Stimulated activated naive B cell treated with anti-CD40 and anti-IgM and Interleukin-4, amounts not matched to agents 10 μg/mL and 1 μg/mL and 100 μg/mL, for 72 hours (primary cell): ENCODE measurements at regions not wholly inside any gene's neighbourhood (a gene's known extent, or its start where the extent isn't known, plus 50 kb on each side); places are given as distances from the start of the nearest gene placed in this dataset.

Experiments used
- ATAC-seq, 2 donors: fragments of 150-1000 bp; cut with Tn5 transposase; replicated peaks; 2 replicates each; pipeline ENCODE4 v1.10.0; 2021; ENCODE audit warnings: moderate library complexity in 1 of 2
- DNase-seq: peaks from one replicate; pipeline ENCODE4 v3.0.0; 2021
- H3K27ac Mint-ChIP-seq: one replicate; pipeline ENCODE4 v1.8.0; 2022; ENCODE audit warnings: mild to moderate bottlenecking, mixed read lengths
- H3K27me3 Mint-ChIP-seq, 2 donors: one replicate each; pipeline ENCODE4 v1.8.0; 2022; ENCODE audit warnings: mixed read lengths in 2 of 2
- H3K36me3 Mint-ChIP-seq, 2 donors: one replicate each; pipeline ENCODE4 v1.8.0; 2022; ENCODE audit warnings: mixed read lengths in 2 of 2, mild to moderate bottlenecking in 1 of 2
- H3K4me1 Mint-ChIP-seq, 2 donors: one replicate each; pipeline ENCODE4 v1.8.0; 2022; ENCODE audit warnings: mixed read lengths in 2 of 2, mild to moderate bottlenecking in 1 of 2
- H3K4me3 Mint-ChIP-seq, 2 donors: one replicate each; pipeline ENCODE4 v1.8.0; 2022; ENCODE audit warnings: mild to moderate bottlenecking in 2 of 2, mixed read lengths in 2 of 2, moderate library complexity in 1 of 2
- H3K9me3 Mint-ChIP-seq, 2 donors: one replicate each; pipeline ENCODE4 v1.8.0; 2022; ENCODE audit warnings: mixed read lengths in 2 of 2, mild to moderate bottlenecking in 1 of 2

DNA sequence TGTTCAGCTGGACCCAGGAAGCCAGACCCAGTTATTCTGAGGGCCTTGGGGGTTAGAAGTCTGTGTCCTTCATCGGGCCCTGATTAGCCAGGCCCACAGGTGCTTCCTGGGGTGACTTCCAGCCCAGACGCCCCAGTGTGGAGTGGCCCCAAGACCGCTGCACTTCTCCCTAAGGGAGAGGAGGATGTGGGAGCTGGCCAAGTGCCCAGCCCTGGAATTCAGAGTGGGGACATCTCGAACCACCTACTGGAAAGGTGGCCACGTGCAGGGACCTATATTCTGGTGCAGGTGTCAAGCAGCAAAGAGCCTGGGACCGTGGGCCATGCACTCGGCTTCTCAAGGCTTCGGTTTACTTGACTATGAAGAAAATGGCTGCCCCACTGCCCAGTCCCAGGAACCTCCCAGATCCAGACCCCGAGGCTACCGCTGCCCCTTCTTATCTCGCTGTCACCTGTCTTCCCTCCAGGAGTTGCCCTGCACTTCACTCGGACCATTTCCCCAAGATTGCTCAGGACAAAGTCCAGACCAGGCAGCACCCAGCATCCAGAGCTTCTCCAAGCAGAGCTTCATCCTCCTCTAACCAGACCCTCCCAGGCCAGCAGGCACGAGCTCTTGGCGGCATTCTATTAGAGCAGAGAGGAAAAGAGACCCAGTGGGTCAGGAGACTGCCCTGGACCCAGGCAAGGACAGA lies 142.8 kb upstream of the ID2 start:
- DNase-seq (no peak), ATAC-seq (no peak)
- H3K27ac Mint-ChIP-seq, result peak overlapping the region; percentile 73
- H3K4me1 Mint-ChIP-seq, result peaks cover 68 to 96% of the 10 kb centered on the region in 2 donors
- peaks cover 0 to 2% of the 10 kb centered on the region in 2 donors for H3K9me3 Mint-ChIP-seq
- H3K36me3 Mint-ChIP-seq, result peaks cover 4 to 5% of the 10 kb centered on the region in 2 donors
- peaks cover 21 to 48% of the 10 kb centered on the region in 2 donors for H3K27me3 Mint-ChIP-seq
- H3K4me3 Mint-ChIP-seq, result no peak overlapping the region

DNA sequence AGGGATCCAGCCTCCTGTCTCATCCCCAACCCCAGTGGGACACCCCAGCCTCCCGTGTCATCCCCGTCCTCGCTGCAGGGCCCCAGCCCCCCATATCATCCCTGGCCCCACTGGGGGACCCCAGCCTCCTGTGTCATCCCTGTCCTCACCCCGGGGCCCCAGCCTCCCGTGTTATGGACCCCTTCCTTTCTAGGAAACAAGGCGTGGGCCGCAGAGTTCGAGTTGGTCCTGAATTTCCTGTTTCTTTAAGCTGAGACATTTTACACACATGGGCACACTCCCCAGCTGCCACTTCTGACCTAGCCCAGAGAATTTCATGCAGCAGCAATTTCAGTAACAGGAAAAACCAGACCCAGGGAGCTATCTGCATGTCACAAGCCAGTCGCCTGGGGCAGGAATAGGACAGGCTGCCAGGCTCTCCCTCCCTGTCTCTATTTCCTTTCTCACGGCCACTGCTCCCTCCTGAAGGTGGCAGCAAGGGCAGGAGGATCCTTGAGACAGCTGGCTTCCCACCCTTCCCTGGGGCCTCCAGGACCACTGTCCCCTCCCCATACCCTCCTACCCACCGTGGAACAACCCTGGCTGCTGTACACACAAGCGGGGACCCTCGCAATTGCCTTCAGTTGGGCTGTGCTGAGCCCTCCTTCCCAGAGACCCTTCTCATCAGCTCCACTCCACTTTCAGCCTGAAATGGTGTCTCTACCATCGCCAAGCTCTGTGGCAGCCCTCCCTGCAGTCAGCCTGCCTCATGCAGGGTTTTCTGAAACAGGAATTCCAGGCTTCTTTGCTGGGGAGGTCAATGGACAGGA lies 141.9 kb upstream of the ID2 start:
- H3K27ac Mint-ChIP-seq, result peak overlapping the region; percentile 73
- peaks cover 73 to 96% of the 10 kb centered on the region in 2 donors for H3K4me1 Mint-ChIP-seq
- ATAC-seq, result no peak
- peaks cover 0 to 2% of the 10 kb centered on the region in 2 donors for H3K9me3 Mint-ChIP-seq
- H3K36me3 Mint-ChIP-seq, result peaks cover 5 to 6% of the 10 kb centered on the region in 2 donors
- H3K27me3 Mint-ChIP-seq, result peaks cover 18 to 48% of the 10 kb centered on the region in 2 donors
- peak overlapping the region; percentile 25 to 68 for H3K4me3 Mint-ChIP-seq
- DNase-seq, result no peak

DNA sequence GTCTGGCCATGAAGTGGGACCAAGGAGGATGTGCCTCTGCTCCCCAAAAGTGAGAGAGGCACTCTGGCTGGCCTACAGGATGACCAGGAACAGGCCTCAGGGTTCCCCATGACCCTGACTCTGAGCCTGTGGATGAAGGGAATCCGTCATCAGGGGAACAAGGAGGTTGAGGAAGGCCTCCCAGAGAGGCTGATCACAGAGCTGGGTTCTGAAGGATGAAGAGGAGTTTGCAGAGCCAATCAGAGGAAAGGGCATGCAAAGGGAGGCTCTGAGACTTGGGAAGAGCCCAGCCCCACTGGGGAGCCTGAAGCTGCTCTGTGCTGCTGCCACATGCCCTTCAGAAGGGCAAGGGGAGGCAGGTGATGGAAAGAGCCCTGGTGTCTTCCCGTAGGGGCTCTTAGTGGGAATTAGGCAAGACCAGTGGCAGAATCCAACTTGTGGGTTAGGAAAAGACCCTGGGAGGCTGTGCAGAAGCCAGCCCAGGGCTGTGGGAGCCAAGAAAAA lies 141.3 kb upstream of the ID2 start:
- DNase-seq, result no peak
- Mint-ChIP-seq H3K4me1 (peaks cover 74 to 96% of the 10 kb centered on the region in 2 donors), H3K27ac (peak overlapping the region; percentile 73), H3K9me3 (peaks cover 0 to 2% of the 10 kb centered on the region in 2 donors), H3K4me3 (no peak overlapping the region), H3K27me3 (peaks cover 18 to 47% of the 10 kb centered on the region in 2 donors), H3K36me3 (peaks cover 5 to 9% of the 10 kb centered on the region in 2 donors)
- no peak for ATAC-seq

DNA sequence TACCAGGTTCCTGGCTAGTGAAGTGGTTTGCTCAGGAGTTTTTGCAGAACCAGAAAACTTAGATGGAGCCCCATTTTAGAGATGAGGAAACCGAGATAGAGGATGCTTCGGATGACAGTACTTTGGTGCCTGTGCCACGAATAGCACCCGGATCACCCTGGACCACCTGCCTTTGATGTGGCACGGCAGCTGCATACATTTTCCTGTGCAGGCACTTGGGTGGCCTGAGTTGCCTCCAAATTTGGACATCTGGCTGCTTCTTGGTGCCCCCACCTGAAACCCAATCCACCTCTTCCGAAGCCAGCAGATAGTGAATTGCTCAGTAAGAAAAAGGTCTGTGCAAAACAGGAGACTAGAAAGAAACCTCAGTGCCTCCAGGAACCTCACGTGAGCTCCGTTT lies 140.6 kb upstream of the ID2 start:
- Mint-ChIP-seq H3K27ac (no peak overlapping the region), H3K9me3 (peaks cover 0 to 2% of the 10 kb centered on the region in 2 donors), H3K4me3 (peak overlapping the region in 1 of 2 donors; percentile 43), H3K27me3 (peaks cover 18 to 41% of the 10 kb centered on the region in 2 donors), H3K4me1 (peaks cover 70 to 96% of the 10 kb centered on the region in 2 donors), H3K36me3 (peaks cover 4 to 9% of the 10 kb centered on the region in 2 donors)
- DNase-seq (no peak), ATAC-seq (no peak)

DNA sequence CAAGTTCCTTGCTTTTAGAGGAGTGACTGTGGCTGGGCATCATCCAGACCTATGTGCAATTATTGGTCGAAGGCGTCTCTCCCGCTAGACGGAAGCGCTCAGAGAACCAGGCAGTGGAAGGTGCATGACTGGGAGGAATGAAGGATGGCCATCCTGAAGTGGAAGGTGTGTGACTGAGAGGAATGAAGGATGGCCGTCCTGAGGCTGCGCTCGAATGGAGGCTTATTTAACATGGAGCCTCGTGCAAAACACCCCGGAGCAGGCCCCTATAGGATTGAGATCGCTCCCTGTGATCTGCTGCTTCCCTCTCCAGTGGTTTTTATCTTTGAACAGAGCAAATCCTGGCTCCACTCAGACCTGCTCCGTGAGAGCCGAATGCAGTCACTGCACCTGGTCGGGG lies 140.2 kb upstream of the ID2 start:
- DNase-seq (no peak), ATAC-seq (no peak)
- peaks cover 4 to 9% of the 10 kb centered on the region in 2 donors for H3K36me3 Mint-ChIP-seq
- H3K27ac Mint-ChIP-seq, result peak overlapping the region; percentile 80
- peak overlapping the region; percentile 43 to 60 for H3K4me3 Mint-ChIP-seq
- H3K9me3 Mint-ChIP-seq, result peaks cover 0 to 2% of the 10 kb centered on the region in 2 donors
- peaks cover 69 to 96% of the 10 kb centered on the region in 2 donors for H3K4me1 Mint-ChIP-seq
- H3K27me3 Mint-ChIP-seq, result peaks cover 18 to 38% of the 10 kb centered on the region in 2 donors

DNA sequence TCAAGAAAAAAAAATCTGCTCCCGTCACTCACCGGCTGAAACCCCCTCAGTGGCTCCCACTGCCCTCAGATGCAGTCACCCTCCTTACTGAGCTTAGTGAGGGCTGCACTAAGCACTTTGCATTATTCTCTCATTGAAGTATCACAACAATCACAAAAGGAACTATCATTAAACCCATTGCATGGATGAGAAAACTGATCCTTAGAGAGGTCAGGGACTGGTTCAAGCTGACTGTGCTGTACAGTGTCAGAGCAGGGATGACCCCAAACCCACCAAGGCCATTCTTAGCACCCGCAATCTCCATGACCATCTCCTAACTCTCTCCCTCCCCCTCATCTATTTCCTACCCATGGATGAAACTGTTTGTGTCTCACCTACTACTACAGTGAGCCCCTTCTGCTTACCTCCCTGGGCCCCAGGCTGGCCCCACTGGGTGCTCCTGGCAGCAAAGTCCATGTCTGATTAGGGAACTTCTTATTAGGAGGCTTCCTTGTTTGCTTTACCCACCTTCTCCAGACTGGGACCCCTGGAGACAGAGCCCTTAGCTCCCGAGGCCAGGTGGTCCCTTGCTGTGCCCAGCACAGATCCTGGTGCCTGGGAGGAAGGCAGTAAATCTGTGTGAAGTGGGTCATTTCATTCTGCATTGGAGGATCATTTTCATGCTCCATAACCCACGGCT lies 139.3 kb upstream of the ID2 start:
- DNase-seq (no peak), ATAC-seq (no peak)
- Mint-ChIP-seq H3K4me3 (peak overlapping the region; percentile 63 to 65), H3K9me3 (peaks cover 0 to 2% of the 10 kb centered on the region in 2 donors), H3K27me3 (peaks cover 21 to 47% of the 10 kb centered on the region in 2 donors), H3K36me3 (peaks cover 4 to 9% of the 10 kb centered on the region in 2 donors), H3K4me1 (peaks cover 72 to 98% of the 10 kb centered on the region in 2 donors), H3K27ac (peak overlapping the region; percentile 100)

DNA sequence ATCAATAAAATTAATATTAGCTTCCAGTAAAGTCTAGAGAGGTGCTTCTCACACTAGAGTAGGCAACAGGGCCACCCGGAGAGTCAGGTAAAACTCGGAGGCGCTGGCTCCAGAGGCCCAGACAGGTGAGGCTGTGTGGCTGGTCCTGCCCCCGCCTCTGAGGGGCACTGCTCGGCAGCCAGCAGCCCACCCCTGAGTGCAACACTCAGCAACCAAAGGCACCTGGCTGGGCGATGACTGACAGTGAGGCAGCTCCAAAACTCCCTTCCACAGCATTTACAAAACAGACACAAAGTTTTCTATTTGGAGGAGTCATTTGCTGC lies 138.8 kb upstream of the ID2 start:
- ATAC-seq (peak; percentile 45 to 52), DNase-seq (no peak)
- Mint-ChIP-seq H3K4me1 (peaks cover 74 to 100% of the 10 kb centered on the region in 2 donors), H3K4me3 (peak overlapping the region; percentile 63 to 65), H3K27ac (peak overlapping the region; percentile 100), H3K27me3 (peaks cover 26 to 50% of the 10 kb centered on the region in 2 donors), H3K36me3 (peaks cover 4 to 9% of the 10 kb centered on the region in 2 donors), H3K9me3 (peaks cover 0 to 2% of the 10 kb centered on the region in 2 donors)

DNA sequence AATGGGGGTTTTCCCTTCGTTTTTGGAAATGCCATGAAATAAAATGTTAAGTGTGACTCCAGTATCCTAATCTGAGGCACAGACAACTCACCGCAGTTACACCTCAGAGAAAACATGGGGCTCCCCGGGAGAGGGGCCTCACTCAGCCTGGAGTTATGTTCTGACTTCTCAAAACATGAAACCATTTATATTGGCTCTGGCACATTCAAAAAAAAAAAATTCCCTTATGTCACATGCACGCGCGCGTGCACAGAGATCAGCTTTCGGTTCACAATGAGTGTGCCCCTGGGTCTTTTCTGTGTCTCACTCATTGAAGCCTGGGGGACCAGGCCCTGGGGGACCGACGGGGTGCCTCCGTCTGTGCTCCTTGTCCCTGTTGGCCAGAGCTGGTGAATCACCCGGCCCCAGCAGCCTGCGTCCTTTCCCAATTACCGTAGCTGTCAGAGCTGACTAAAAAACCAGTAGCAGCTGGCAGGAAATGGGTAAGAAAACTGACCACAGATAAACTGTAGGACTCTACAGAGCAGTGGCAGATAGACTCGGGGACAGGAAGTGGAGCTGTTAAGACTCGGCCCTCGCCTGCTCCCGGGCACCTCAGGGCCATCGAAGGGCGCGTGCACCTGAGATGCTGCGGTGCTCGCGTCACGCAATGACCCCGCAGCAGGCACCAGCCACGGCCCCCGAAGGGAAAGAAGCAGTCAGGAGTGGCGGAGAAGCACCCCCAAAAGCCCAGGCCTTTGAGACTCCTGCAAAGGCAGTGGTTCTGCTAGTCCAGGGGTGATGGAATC lies 138.3 kb upstream of the ID2 start:
- DNase-seq (peak; percentile 95), ATAC-seq (peak; percentile 78 to 81)
- H3K4me3 Mint-ChIP-seq, result peak overlapping the region; percentile 64 to 71
- H3K4me1 Mint-ChIP-seq, result peaks cover 71 to 97% of the 10 kb centered on the region in 2 donors
- H3K36me3 Mint-ChIP-seq, result peaks cover 4 to 9% of the 10 kb centered on the region in 2 donors
- peaks cover 0 to 2% of the 10 kb centered on the region in 2 donors for H3K9me3 Mint-ChIP-seq
- H3K27me3 Mint-ChIP-seq, result peaks cover 28 to 47% of the 10 kb centered on the region in 2 donors
- peak overlapping the region; percentile 100 for H3K27ac Mint-ChIP-seq

DNA sequence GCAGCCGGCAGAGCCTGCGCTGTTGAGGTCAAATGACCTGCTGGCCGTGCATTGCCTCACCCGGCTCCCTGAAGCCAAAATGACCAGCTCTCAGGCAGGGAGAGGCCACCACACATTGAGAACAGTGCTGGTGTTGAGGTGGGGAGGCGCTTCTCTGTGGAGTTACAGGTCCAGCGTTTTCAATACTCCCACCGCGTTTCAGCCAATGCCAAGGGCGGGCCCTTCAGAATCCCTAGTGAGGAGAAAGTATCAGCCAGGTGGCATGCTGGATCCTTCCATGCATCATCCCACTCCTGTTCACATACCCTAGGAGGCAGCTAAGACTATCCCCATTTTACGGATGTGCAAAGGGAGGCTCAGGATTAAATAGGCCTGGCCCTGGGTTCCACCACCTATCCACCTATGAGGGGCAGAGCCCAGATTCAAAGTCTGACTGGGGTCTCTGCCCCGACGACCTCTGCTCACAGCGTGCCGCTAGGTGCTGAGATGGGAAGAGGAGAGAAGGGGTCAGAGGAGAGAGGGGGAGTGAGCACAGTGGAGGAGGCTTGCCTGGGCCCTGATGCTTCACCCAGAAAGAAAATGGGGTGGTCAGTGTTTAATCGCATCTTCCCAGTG lies 137.6 kb upstream of the ID2 start:
- peaks cover 0 to 2% of the 10 kb centered on the region in 2 donors for H3K9me3 Mint-ChIP-seq
- peaks cover 28 to 50% of the 10 kb centered on the region in 2 donors for H3K27me3 Mint-ChIP-seq
- peak overlapping the region; percentile 100 for H3K27ac Mint-ChIP-seq
- no peak for ATAC-seq
- peaks cover 68 to 90% of the 10 kb centered on the region in 2 donors for H3K4me1 Mint-ChIP-seq
- no peak for DNase-seq
- peak overlapping the region; percentile 64 to 68 for H3K4me3 Mint-ChIP-seq
- peaks cover 4 to 9% of the 10 kb centered on the region in 2 donors for H3K36me3 Mint-ChIP-seq

DNA sequence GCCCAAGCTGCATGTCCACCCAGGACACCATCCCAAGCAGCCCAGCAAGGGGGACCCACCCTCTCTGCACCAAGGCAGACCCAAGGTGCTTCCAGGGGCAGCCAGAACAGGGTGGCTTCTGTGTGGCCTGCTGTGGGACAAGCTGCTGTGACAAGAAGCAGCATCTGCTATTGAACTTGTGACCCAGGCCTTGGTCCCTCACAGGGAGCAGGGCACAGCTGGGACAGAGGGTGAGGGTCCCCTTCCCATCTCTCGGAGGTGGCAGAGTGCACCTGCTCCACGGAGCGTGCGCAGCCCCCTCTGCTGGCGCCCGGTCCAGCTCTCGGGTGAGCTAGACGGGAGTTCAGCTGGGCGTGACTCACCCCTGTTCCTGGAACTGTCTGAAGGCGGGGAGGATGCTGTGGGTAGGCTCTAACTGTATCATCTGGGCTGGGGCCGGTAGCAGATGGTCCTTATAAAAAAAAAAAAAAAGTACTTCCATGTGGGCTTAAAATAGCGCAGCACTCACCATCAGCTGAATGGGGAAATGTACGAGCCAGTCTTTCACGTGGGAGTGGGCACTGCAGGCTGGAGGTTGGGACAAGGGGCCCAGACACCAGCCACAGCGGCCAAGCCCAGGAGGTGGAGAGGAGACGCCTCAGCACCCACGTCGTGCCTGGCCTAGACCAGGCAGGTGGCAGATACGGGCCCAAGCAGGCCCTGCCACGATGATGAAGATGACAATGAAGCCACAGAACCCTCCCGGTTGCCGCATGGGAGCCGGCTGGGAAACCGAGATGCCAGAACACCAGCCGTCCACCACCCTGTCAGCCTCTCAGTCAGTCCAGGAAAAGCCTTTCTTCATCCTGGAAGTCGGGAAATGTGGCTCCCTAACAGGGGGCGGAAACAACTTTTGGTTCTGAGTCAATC lies 136.8 kb upstream of the ID2 start:
- H3K27ac Mint-ChIP-seq, result peak overlapping the region; percentile 100
- peaks cover 60 to 83% of the 10 kb centered on the region in 2 donors for H3K4me1 Mint-ChIP-seq
- ATAC-seq, result peak; percentile 68 to 73
- peaks cover 4 to 9% of the 10 kb centered on the region in 2 donors for H3K36me3 Mint-ChIP-seq
- peaks cover 0 to 2% of the 10 kb centered on the region in 2 donors for H3K9me3 Mint-ChIP-seq
- peak; percentile 90 for DNase-seq
- H3K27me3 Mint-ChIP-seq, result peaks cover 33 to 48% of the 10 kb centered on the region in 2 donors
- H3K4me3 Mint-ChIP-seq, result peak overlapping the region; percentile 31 to 60

DNA sequence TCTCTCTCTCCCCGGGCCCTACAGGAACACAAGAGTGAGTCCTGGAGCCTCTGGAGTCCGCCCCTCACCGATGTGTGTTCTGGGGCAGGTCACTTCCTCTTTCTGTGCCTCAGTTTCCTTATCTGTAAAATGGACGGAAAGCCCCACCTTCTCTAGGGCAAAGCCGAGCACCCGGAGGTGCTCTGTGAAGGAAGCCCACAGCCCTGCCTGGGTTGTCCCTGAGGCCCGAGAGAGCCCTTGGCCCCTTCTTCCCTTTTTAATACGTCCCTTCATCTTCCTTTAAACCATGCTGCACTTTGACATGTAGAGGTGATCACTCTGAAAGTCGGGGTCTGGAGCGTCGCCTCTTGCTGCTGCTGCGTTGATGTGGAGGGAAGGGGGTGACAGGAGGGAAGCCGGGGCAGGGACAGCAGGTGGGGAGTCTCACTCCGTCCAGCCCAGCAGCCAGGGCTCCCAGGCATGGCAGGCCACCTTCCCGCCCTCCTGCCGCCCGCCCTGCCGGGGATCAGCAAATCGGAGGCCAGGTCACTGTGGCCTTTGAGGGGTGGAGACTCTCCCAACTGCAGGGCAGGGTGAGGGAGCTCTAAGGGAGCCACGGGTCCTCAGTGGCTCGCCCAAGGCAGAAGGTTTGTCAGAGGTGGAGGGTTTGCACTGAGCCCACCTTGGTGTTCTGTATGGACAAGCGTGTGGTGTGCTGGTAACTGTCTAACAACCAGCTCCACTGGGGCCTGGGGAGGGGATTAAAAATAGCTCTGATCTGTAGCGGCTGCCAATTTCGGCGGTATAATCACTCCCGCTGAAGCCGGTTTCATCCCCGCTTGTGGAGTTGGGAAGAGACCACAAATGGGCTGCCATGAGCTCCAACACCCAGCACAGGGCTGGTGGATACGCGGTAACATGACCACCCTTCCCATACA lies 135.9 kb upstream of the ID2 start:
- ATAC-seq, result no peak
- H3K9me3 Mint-ChIP-seq, result peaks cover 0 to 2% of the 10 kb centered on the region in 2 donors
- no peak for DNase-seq
- peak overlapping the region in 1 of 2 donors; percentile 23 for H3K4me3 Mint-ChIP-seq
- peaks cover 24 to 48% of the 10 kb centered on the region in 2 donors for H3K27me3 Mint-ChIP-seq
- H3K27ac Mint-ChIP-seq, result peak overlapping the region; percentile 100
- peaks cover 4 to 9% of the 10 kb centered on the region in 2 donors for H3K36me3 Mint-ChIP-seq
- H3K4me1 Mint-ChIP-seq, result peaks cover 51 to 74% of the 10 kb centered on the region in 2 donors
